RWPE1 (cell line): ENCODE measurements at regions not wholly inside any gene's neighbourhood (a gene's known extent, or its start where the extent isn't known, plus 50 kb on each side); places are given as distances from the start of the nearest gene placed in this dataset.
"Not testable (repeated sequence)": the region's sequence is repeated elsewhere in the genome, so short reads cannot be mapped to it uniquely, and the experiment has no call there.

Source experiments
- CTCF ChIA-PET: fragments of 350-600 bp; sonication (Branson Sonifier 250); formaldehyde crosslinking; extraction: SDS; loops from one replicate; lab custom pipeline; 2021; lab: Yijun Ruan, JAX
- POLR2A ChIA-PET: fragments of 400-600 bp; formaldehyde crosslinking; extraction: SDS; loops from one replicate; lab custom pipeline; 2020; ENCODE audit warnings: antibody characterized with exemption; ENCODE audit not compliant: low non-redundant PET; lab: Yijun Ruan, JAX
- DNase-seq: peaks from one replicate; pipeline ENCODE4 v3.0.0; 2012; ENCODE audit warnings: low spot score
- H3K27ac ChIP-seq: fragments of 450-650 bp; 2 replicates; pipeline ENCODE4 v1.5.1; 2017
- TF ChIP-seq, protein P1 (sequence below): fragments of 450-650 bp; conservative IDR thresholded peaks from 2 replicates; pipeline ENCODE4 v1.5.1; 2017; ENCODE audit warnings: low read depth, mild to moderate bottlenecking

GRCh38 chr3:197618408-197618807, 62.6 kb upstream of the BDH1 start:
- H3K27ac ChIP-seq, POLR2A ChIA-PET, CTCF ChIA-PET, DNase-seq: not testable (repeated sequence)

GRCh38 chr3:197615430-197615829, 59.7 kb upstream of the BDH1 start:
- POLR2A ChIA-PET: no interaction called here
- TF ChIP-seq, protein P1, sequence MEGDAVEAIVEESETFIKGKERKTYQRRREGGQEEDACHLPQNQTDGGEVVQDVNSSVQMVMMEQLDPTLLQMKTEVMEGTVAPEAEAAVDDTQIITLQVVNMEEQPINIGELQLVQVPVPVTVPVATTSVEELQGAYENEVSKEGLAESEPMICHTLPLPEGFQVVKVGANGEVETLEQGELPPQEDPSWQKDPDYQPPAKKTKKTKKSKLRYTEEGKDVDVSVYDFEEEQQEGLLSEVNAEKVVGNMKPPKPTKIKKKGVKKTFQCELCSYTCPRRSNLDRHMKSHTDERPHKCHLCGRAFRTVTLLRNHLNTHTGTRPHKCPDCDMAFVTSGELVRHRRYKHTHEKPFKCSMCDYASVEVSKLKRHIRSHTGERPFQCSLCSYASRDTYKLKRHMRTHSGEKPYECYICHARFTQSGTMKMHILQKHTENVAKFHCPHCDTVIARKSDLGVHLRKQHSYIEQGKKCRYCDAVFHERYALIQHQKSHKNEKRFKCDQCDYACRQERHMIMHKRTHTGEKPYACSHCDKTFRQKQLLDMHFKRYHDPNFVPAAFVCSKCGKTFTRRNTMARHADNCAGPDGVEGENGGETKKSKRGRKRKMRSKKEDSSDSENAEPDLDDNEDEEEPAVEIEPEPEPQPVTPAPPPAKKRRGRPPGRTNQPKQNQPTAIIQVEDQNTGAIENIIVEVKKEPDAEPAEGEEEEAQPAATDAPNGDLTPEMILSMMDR: no peak
- DNase-seq: no peak
- no peak overlapping the region for H3K27ac ChIP-seq
- CTCF ChIA-PET: no interaction called here

- H3K27ac ChIP-seq, POLR2A ChIA-PET, DNase-seq: not testable (repeated sequence)
- CTCF ChIA-PET: interaction anchor here (0.6 to 1.3 kb wide), 2 partner anchors 15 to 118 kb away, joined by 3 to 7 read pairs; no protein-coding TSS in a partner anchor
Observed at GRCh38 chr3:197614134-197614533, 58.4 kb upstream of the BDH1 start.

DNA sequence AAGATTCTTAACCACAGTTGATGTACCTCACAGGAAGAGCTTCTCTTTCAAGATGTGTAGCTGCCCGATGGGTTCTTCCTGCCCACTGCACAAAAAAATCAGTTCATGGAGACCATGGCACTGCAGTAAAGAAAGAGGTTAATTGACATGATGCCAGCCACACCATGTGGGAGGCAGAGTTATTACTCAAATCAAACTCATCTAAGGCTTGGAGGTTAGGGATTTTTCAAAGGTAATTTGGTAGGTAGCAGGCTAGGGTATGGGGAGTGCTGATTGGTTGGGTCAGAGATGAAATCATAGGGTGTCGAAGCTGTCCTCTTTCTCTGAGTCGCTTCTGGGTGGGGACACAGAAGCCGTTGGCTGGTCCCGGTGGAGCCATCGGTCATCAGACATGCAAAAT, 57.4 kb upstream of the BDH1 start:
- H3K27ac ChIP-seq: no peak overlapping the region
- DNase-seq: no peak
- POLR2A ChIA-PET: no interaction called here
- TF ChIP-seq, protein P1: no peak
- CTCF ChIA-PET: interaction anchor here (0.6 to 1.3 kb wide), 2 partner anchors 14 to 583 kb away, joined by 3 to 7 read pairs; no protein-coding TSS in a partner anchor

GRCh38 chr3:197611255-197611654, 55.5 kb upstream of the BDH1 start:
- H3K27ac ChIP-seq: no peak overlapping the region
- TF ChIP-seq, protein P1: no peak
- POLR2A ChIA-PET: no interaction called here
- DNase-seq: no peak
- CTCF ChIA-PET: interaction anchor here (0.6 to 3.1 kb wide), 2 partner anchors 12 to 103 kb away, joined by 3 to 20 read pairs; no protein-coding TSS in a partner anchor

DNA sequence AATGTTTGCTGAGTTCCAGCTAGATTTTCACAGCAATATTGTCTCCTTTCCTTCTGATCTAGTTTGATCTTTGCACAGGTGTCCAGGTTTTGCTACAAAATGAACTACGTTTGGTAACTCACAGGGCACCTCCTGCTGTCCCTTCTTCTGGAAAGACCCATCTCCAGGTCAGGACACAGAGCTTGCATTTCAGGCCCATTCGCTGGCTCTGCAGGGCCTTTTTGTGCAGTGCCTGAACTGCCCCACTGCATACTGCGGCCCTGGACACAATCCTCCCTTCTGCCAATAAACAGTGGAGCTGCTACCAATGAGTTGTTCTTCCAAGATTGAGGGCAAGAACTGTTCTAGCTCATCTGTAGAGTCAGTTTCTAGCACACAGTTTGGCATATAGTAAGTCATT, 50.7 kb upstream of the BDH1 start:
- no peak for DNase-seq
- ChIA-PET CTCF (no interaction called here), POLR2A (no interaction called here)
- no peak overlapping the region for H3K27ac ChIP-seq
- TF ChIP-seq, protein P1: no peak
